A673 (cell line): ENCODE measurements at regions not wholly inside any gene's neighbourhood (a gene's known extent, or its start where the extent isn't known, plus 50 kb on each side); places are given as distances from the start of the nearest gene placed in this dataset.

Source experiments
- EZH2 ChIP-seq: fragments of 200-600 bp; sonication (generic); IDR thresholded peaks from 2 replicates; pipeline ENCODE4 v1.6.1; 2017; ENCODE audit warnings: borderline replicate concordance, low read depth, mild to moderate bottlenecking, mixed read lengths, antibody characterized with exemption, low read length; ENCODE audit not compliant: poor library complexity, severe bottlenecking
- TF ChIP-seq, protein P1 (sequence below): fragments of 300-800, 200-600 bp; sonication (generic); conservative IDR thresholded peaks from 2 replicates; pipeline ENCODE4 v1.5.1; 2017; ENCODE audit warnings: low read depth, mild to moderate bottlenecking, antibody characterized with exemption, low read length, moderate library complexity, mixed read lengths

DNA sequence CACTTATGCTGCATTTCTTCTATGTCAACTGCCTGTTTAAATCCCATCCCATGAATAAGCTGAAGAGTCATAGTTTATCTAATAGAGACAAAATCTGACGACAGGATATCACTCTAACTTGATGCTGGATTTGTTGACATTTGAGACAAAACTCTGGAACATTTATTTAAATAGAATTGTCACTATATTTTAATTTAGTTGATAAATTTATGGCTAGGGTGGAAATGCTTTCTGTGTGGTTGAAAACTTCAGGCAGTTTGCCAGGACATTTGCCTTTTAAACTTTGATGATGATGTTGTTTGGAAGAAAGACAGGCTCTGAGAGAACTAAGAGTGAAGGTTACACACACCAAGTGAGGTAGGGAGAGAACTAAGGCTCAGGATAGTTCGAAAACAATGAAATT lies 68.1 kb downstream of the GJA1 start:
- TF ChIP-seq, protein P1, sequence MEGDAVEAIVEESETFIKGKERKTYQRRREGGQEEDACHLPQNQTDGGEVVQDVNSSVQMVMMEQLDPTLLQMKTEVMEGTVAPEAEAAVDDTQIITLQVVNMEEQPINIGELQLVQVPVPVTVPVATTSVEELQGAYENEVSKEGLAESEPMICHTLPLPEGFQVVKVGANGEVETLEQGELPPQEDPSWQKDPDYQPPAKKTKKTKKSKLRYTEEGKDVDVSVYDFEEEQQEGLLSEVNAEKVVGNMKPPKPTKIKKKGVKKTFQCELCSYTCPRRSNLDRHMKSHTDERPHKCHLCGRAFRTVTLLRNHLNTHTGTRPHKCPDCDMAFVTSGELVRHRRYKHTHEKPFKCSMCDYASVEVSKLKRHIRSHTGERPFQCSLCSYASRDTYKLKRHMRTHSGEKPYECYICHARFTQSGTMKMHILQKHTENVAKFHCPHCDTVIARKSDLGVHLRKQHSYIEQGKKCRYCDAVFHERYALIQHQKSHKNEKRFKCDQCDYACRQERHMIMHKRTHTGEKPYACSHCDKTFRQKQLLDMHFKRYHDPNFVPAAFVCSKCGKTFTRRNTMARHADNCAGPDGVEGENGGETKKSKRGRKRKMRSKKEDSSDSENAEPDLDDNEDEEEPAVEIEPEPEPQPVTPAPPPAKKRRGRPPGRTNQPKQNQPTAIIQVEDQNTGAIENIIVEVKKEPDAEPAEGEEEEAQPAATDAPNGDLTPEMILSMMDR: no peak
- no peak for TF ChIP-seq EZH2
